GM19043 (cell line): ENCODE measurements at regions not wholly inside any gene's neighbourhood (a gene's known extent, or its start where the extent isn't known, plus 50 kb on each side); places are given as distances from the start of the nearest gene placed in this dataset.

Source experiments
- ATAC-seq: cut with Tn5 transposase; IDR thresholded peaks from one replicate; pipeline ENCODE4 v1.9.1; 2021; ENCODE audit warnings: low read depth; ENCODE audit not compliant: unreplicated experiment

DNA sequence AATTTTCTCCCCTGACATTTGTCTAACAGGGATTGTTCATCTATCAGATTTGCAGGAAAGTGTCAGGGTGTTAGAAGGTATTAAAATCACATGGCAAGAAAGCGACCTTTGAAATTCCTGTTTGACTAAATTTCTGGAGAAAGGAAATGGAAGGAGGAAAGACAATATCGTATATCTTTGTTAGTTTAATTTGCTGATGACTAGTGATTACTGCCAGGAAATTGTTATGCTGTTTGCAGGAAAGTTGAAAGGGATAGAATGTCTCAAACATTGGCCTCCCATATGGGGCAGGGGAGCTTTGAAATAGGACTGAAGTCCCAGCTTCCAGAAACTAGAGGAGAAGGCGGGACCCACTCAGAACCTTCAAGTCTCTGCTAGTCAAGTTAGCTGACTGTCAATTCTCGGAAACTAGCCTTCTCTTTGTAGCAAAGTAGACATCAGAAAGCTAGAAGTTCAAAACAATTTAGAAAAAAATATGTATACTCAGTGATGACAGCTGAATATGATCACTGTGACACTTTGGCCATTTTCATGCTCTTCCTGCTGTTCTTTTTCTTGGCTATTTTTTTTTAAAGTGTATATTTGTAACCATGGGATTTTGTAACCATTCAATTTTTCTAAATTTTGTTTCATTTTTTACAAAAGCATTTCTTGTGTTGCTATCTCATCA lies 53.4 kb upstream of the RALGAPA2 start:
- ATAC-seq = no peak

DNA sequence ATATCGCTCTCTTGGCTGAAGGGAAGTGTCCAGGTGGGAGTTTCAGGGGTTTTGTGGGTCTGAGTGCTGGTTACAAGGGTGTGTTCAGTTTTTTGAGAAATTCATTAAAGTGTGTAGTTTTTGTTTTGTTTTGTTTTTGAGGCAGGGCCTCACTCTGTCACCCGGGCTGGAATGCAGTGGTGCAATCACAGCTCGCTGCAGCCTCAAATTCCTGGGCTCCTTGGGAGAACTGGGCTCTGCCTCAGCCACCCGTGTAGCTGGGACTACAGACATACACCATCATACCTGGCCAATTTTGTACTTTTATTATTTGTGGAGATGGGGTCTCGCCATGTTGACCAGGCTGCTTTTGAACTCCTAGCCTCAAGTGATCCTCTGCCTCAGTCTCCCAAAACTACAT lies 51.2 kb upstream of the RALGAPA2 start:
- no peak for ATAC-seq
